ENCODE measurements at regions not wholly inside any gene's neighbourhood (a gene's known extent, or its start where the extent isn't known, plus 50 kb on each side); places are given as distances from the start of the nearest gene placed in this dataset.
"Not testable (repeated sequence)": the region's sequence is repeated elsewhere in the genome, so short reads cannot be mapped to it uniquely, and the experiment has no call there.

DNA sequence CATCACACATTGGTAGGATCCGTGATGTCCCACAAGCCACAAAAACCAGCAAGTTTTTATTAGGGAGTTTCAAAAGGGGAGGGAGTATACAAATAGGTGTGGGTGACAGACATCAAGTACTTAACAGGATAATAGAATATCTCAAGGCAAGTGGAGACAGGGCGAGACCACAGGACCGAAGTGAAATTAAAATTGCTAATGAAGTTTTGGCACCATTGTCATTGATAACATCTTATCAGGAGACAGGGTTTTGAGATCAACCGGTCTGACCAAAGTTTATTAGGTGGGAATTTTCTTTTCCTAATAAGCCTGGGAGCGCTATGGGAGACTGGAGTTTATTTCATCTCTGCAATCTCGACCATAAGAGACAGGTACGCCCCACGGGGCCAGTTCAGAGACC is 178.5 kb downstream of the OTOP1 start:
- DNase-seq = not testable (repeated sequence)

DNA sequence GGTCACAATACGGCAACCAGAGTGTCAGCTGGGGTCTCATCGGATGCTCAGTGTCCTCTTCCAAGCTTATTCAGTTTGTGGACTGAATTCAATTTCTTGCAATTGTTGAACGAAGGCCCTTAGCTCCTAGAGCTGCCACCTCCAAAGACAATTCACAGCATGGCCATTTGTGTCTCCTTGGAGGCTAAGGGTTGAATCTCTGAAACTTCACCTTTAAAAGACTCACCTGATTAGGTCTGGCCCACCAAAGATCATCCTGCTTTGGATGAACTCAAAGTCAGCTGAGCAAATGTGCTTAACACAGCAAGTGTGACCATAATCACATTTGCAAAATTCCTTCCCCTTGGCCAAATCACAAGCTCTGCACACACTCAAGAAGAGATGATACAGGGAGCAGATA is 175.9 kb downstream of the OTOP1 start:
- DNase-seq = not testable (repeated sequence)

DNA sequence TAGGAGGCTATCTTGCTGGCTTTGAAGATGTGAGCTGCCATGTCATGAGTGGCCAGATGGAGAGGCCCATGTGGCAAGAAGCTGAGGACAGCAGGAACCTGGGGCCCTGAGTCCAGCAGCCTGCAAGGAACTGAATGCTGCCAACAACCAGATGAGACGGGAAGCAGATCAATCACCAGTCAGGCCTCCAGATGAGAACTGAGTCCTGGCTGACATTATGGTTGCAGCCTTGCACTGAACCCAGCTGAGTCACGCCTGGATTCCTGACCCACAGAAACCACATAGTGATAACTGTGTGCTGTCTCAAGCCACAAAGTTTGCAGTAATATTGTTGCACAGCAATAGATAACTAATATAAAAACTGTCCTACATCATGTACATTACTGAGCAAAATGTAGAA is 173.8 kb downstream of the OTOP1 start:
- not testable (repeated sequence) for DNase-seq

DNA sequence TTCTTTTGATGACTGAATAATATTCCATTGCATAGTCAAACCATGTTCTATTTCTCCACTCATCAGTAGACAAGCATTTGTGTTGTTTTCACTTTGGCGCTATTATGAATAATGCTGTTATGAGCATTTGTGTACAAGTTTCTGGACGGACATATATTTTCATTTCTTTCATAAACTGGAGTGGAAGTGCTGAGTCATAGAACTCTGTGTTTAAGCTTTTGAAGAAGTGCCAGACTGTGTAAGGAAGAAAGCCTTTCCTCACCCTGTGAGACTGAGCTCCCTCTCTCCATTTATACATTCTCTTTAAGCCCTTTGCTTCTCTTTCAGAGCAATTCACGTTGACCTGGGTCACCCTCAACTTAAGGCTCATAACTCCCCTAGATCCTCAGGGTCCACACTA is 169.5 kb downstream of the OTOP1 start:
- not testable (repeated sequence) for DNase-seq

DNA sequence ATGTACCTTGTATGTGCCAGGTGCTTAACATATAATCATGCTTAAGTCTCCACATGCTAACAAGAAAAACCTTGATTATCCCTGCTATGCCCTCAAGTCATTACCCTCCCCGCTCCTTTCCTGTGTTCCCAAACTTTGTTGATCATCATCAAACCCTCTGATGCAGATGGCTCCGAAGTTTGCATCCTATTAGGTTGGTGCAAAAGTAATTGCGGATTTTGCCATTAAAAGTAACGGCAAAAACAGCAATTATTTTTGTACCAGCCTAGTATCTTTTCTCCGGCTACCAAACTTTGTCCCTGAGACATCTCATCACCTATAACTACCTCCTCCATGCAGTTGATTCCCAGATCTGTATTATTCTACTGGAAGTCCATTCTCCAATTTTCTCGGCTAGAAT is 142.6 kb downstream of the OTOP1 start:
- not testable (repeated sequence) for DNase-seq

DNA sequence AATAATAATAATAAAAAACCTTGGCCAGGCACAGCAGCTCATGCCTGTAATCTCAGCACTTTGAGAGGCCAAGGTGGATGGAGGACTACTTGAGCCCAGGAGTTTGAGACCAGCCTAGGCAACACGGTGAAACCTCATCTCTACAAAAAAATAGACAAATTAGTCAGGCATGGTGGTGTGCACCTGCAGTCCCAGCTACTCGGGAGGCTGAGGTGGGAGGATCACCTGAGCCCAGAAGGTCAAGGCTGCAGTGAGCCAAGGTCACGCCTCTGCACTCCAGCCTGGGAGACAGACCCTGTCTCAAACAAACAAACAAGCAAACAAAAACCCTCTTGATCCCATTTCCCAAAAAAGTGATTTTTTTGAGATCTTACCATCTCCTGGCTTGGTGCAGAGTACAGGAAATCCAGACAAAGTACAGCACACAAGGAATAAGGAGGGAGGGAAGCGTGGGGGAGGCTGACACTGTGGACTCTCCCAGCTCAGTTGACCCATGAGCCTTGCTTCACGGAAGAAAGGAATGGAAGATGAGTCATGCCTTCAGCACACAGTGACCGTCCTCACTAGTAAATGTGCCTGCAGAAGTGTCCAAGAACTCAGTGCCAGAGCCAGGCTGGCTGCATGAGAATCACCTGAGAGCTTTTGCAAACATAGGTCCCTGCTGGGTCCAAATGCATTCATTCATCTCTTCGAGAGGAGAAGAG is 136.9 kb downstream of the OTOP1 start:
- not testable (repeated sequence) for DNase-seq

DNA sequence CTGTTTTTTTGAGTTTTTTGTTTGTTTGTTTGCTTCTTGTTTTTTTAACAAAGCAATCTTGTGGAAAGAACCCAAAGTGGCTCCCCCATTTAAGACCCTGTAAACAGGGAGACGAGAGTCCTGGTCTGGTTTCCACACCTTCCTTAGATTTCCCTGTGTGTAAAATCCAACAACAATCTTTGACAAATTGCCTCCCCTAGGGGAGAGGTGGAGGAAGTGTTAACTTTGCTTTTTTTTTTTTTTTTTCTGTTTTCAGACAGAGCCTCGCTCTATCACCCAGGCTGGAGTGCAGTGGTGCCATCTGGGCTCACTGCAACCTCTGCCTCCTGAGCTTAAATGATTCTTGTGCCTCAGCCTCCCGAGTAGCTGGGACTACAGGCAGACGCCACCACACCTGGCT is 136.0 kb downstream of the OTOP1 start:
- DNase-seq = not testable (repeated sequence)

DNA sequence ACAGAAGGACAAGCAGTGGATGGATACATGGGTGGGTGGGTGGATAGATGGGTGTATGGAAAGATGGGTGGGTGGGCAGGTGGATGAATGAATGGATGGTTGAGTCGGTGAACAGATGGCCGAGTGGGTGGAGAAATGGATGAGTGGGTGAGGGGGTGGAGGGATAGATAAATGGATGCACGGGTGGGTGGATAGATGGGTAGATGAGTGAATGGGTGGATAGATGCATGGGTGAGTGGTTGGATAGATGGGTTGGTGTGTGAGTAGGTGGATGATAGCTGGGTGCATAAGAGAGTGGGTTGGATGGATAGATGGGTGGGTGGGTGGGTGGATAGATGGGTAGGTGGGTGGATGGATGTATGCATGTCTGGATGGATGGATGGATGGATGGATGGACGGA is 134.6 kb downstream of the OTOP1 start:
- not testable (repeated sequence) for DNase-seq

DNA sequence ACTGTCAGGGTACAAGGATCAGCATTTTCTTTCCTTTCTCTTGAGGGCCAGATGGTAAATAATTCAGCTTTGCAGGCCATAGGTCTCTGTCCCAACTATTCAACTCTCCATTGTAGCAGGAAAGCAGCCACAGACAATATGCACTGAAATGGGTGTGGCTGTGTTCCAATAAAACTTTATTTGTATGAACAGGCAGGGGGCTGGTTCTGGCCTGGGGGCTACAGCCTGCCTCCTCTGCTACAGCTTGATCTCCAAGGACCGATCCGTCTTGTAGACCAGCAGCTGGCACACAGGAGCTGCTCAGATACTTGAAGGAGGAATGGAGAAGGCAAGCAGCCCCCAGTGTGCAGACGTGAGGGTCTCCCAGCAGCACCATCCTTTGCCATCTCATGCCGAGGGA is 127.1 kb downstream of the OTOP1 start:
- DNase-seq = not testable (repeated sequence)

DNA sequence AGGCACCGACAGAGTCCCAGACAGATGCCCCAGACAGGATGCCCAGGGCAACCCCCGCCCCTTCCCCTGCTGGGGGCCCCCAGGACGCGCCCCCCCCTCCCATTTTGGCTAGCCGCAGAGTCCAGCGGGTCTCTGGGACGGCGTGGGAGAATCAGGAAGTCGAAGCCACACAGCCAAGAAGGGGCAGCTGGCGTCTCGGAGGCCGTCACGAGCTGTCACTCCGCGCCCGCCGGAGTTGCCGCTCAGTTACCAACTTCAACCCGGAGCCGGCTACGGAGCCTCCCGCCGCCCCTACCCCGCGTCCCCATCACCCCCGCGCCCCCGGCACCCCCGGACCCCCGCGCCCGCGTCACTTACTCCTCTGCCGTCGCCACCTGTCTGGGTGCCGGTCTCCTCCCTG is 119.8 kb downstream of the OTOP1 start:
- not testable (repeated sequence) for DNase-seq

DNA sequence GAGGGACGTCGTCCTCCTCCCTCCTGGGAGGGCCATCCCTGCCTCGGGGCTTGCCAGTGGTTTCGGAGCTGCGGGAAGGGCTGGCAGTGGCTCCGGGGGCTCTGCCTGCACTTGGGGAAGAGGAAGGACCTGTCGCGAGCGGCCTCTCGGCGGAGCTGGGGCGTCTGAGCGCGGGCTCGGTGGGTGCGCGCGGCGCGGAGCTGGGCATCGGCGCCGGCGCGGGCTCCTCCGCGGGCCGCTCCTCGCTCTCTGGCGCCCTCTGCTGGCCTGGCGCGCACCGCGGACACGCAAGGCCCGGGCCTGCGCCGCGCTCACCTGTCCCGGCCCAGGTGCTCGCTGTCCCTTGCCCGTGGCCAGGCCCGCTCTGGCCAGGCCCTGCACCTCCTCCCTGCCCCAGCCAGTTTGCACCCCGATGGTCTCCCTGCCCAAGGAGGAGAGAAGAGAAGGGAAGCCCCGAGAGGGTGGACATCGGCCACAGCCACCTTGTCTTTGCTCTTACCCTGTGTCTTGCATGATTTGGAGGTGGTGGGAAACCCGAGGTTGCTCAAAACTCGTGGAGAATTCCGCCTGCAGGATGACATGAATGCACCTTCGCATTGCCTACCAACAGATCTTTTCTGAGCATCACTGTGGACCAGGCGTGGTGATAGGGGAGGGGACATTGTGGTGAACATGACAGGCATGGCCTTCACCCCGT is 119.2 kb downstream of the OTOP1 start:
- DNase-seq = peak; percentile 8

DNA sequence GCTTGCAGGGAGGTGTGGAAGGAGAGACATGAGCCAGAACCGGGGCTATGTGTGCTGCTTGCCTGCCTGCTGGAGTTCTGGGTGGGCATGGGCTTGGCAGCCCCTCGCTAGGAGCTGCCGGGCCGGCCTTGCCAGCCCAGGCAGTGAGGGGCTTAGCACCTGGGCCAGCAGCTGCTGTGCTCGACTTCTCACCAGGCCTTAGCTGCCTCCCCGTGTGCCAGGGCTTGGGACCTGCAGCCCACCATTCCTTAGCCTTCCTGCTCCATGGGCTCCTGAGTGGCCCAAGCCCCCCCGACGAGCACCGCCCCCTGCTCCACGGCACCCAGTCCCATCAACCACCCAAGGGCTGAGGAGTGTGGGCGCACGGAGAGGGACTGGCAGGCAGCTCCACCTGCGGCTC is 111.3 kb downstream of the OTOP1 start:
- DNase-seq = not testable (repeated sequence)

DNA sequence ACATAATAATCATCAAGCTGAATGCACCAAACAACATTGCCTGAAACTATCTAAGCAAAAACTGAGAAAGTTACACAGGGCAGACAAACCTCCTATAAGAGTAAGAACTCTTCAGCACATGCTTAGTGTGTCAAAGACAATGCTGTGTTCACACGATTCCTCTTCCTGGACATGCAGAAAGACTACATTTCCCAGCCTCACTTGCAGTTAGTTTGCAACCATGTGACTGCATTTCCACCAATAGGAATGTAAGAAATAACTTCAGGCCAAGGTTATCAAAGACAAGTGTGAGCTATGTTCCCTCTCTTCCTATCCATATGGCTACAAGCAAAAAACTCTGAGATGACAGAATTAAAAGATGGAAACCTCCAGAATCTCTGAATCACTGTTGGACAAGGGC is 109.8 kb downstream of the OTOP1 start:
- DNase-seq = not testable (repeated sequence)

DNA sequence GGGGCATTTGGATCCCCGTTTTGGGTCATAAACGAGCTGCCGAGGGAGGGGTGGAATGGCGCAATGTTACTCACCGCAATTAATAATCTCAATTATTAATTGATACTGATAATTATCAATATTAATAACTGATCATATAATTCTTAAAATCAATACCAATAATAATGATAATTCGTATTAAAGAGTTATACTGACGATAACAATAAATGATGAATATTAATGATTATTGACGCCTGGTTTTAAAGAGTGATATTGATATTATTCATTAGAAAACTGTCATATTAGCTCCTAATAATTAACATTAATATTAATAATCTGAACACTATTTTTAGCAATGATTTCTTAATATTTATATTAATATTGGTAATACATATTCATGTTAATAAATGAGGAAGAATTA is 92.4 kb downstream of the OTOP1 start:
- DNase-seq = not testable (repeated sequence)

DNA sequence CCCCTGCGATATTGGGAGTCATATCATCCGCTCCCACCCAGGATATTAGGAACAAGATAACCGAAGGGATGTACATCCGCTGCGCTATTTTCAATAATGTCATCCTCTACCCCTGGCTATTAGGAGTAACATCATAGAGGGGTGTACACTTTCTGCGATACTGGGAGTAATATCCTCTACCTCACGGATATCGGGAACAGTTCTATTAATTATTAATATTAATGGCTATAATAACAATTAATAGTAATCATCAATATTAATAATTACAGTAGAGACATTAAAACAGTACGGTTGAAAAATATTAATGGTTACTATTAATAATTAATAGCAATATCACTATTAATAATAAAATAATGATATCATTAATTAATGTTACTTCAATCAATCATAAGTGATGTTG is 90.1 kb downstream of the OTOP1 start:
- not testable (repeated sequence) for DNase-seq
